ENCODE measurements at regions not wholly inside any gene's neighbourhood (a gene's known extent, or its start where the extent isn't known, plus 50 kb on each side); places are given as distances from the start of the nearest gene placed in this dataset.
"Not testable (repeated sequence)": the region's sequence is repeated elsewhere in the genome, so short reads cannot be mapped to it uniquely, and the experiment has no call there.

- in situ Hi-C loops (cut with HindIII; ENCODE audit: low pct_unique_long_range_greater_than_20kb, low sequenced_read_pairs); DNase-seq (ENCODE audit: low read depth): not testable (repeated sequence)
Measured at GRCh38 chr2:87575138-87575537, 172.7 kb upstream of the PLGLB2 start.

DNA sequence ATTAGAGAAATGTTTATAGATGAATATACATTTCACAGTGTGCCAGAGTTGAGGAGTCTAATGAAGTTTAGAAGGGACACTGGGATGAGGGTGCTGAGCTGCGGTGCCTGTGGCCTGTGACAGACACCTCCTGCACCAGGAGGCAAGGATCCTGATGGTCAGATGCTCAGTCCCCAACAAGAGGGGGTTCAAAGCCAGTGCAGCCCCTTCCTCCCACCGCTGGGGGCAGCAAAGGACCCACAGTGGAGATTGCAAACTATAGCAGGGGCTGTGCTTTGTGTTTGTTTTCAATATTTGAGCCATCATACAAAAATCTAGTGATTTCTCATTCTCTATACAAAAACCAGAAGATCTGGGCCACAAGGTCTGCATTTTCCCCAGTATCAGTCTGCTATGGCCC lies 170.5 kb upstream of the PLGLB2 start:
- in situ Hi-C loops (cut with HindIII; ENCODE audit: low pct_unique_long_range_greater_than_20kb, low sequenced_read_pairs); DNase-seq (ENCODE audit: low read depth): not testable (repeated sequence)

DNA sequence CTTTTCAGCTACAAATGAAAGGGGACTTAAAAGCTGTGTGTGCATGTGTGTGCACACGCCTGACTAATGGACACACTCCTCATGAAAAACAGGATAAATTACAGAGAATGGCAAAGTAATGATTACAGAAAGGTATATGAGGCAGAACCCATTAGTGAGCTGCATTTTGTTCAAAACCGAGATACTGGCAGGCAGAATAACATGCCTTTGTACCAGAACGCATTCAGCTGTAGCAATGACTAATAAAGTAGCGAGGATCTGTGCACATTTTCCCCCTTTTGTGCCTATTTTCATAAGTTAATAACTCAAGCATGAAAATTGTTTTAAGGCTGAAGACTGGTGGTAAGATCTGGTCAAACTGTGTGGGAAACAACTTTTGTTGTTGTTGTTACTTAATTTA lies 165.7 kb upstream of the PLGLB2 start:
- in situ Hi-C loops (cut with HindIII; ENCODE audit: low pct_unique_long_range_greater_than_20kb, low sequenced_read_pairs); DNase-seq (ENCODE audit: low read depth): not testable (repeated sequence)

GRCh38 chr2:87582579-87582978 lies 165.3 kb upstream of the PLGLB2 start:
- in situ Hi-C loops (cut with HindIII; ENCODE audit: low pct_unique_long_range_greater_than_20kb, low sequenced_read_pairs), result not testable (repeated sequence)
- DNase-seq (ENCODE audit: low read depth), result peak; percentile 56

- DNase-seq (ENCODE audit: low read depth); in situ Hi-C loops (cut with HindIII; ENCODE audit: low pct_unique_long_range_greater_than_20kb, low sequenced_read_pairs): not testable (repeated sequence)
Measured at GRCh38 chr2:87583370-87583769, 164.5 kb upstream of the PLGLB2 start.

DNA sequence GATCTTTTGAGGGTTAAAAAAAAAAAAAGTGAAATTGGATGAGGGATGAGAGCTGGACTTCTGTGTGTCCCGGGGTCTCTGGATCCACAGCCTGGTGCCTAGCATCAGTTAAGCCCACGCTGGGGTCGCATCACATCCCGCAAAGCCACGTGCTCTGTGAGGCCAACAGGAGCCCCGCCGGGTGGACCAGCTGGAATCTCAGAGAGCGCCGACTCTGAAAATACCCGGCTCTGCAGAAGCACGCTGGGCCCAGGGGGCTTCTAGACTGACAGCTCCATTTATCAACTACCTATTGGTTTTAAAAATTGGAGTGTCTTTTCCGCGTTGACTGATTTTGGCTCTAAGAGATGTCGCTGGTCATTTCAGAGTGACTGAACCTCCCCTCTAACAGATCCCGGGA lies 164.1 kb upstream of the PLGLB2 start:
- in situ Hi-C loops (cut with HindIII; ENCODE audit: low pct_unique_long_range_greater_than_20kb, low sequenced_read_pairs), result not testable (repeated sequence)

DNA sequence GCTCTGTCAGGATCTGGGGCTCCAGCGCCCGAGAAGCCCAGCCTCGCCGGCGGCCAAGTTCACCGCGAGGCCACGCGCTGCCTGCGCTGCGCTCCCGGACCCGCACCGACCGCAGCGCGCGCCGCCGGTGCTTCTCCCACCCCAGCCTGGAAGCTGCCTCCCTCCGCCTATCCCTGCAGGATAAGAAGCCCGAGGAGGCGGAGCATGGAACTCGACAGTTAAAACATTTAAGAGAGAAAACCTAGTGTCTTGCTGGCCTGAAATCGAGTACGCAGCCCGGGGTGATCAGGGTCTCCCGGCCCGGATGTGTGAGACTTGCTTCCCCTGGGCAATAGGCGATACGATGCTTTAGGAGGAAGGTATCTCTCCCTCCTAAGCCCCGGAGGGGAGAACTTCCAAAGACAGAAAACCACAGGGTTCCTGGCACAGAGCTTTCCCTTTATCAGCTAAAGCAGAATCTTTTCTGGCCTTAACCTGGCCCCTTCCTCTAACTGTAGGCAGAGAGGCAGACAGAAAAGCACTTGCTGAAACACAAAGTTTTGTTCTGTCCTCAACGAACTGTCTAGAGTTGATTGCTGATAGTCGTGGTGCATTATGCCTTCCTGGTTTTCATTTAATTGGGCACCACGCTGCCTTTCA lies 163.5 kb upstream of the PLGLB2 start:
- in situ Hi-C loops (cut with HindIII; ENCODE audit: low pct_unique_long_range_greater_than_20kb, low sequenced_read_pairs), result not testable (repeated sequence)

More for the DNA sequence above, 164.1 kb upstream of the PLGLB2 start:
- not testable (repeated sequence) for DNase-seq (ENCODE audit: low read depth)

GRCh38 chr2:87587934-87588333 lies 160.0 kb upstream of the PLGLB2 start:
- in situ Hi-C loops (cut with HindIII; ENCODE audit: low pct_unique_long_range_greater_than_20kb, low sequenced_read_pairs); DNase-seq (ENCODE audit: low read depth): not testable (repeated sequence)

More for the DNA sequence above, 163.5 kb upstream of the PLGLB2 start:
- not testable (repeated sequence) for DNase-seq (ENCODE audit: low read depth)

- DNase-seq (ENCODE audit: low read depth); in situ Hi-C loops (cut with HindIII; ENCODE audit: low pct_unique_long_range_greater_than_20kb, low sequenced_read_pairs): not testable (repeated sequence)
Measured at GRCh38 chr2:87592974-87593373, 154.9 kb upstream of the PLGLB2 start.

GRCh38 chr2:87593784-87594610 lies 153.9 kb upstream of the PLGLB2 start:
- in situ Hi-C loops (cut with HindIII; ENCODE audit: low pct_unique_long_range_greater_than_20kb, low sequenced_read_pairs), result not testable (repeated sequence)
- peak; percentile 65 for DNase-seq (ENCODE audit: low read depth)

GRCh38 chr2:87594611-87594992 lies 153.3 kb upstream of the PLGLB2 start:
- in situ Hi-C loops (cut with HindIII; ENCODE audit: low pct_unique_long_range_greater_than_20kb, low sequenced_read_pairs); DNase-seq (ENCODE audit: low read depth): not testable (repeated sequence)

GRCh38 chr2:87595017-87595416 lies 152.9 kb upstream of the PLGLB2 start:
- DNase-seq (ENCODE audit: low read depth); in situ Hi-C loops (cut with HindIII; ENCODE audit: low pct_unique_long_range_greater_than_20kb, low sequenced_read_pairs): not testable (repeated sequence)

DNA sequence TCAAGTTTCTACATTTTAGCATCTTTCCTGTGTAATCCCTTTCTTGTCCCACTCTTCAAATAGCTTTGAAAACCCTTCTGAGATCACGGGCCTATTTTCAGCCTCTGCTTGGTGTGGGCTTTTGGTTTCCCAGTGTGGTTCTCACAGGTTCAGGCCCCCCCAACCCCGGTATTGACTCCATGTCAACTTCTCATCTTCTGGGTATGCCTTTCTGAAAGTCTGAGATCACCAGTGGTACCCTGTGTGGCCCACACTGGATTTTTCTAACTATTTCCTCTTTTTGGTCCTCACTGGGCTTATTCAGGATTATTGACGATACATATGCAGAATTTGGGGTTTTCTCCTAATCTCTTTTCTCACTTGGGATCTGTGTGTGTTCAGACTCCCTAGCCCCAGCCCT lies 146.9 kb upstream of the PLGLB2 start:
- in situ Hi-C loops (cut with HindIII; ENCODE audit: low pct_unique_long_range_greater_than_20kb, low sequenced_read_pairs); DNase-seq (ENCODE audit: low read depth): not testable (repeated sequence)

- in situ Hi-C loops (cut with HindIII; ENCODE audit: low pct_unique_long_range_greater_than_20kb, low sequenced_read_pairs), result not testable (repeated sequence)
Measured at GRCh38 chr2:87602118-87602517, 145.8 kb upstream of the PLGLB2 start.

GRCh38 chr2:87602728-87603127 lies 145.2 kb upstream of the PLGLB2 start:
- DNase-seq (ENCODE audit: low read depth); in situ Hi-C loops (cut with HindIII; ENCODE audit: low pct_unique_long_range_greater_than_20kb, low sequenced_read_pairs): not testable (repeated sequence)

More at GRCh38 chr2:87602118-87602517, 145.8 kb upstream of the PLGLB2 start:
- not testable (repeated sequence) for DNase-seq (ENCODE audit: low read depth)

GRCh38 chr2:87603418-87604278 lies 144.2 kb upstream of the PLGLB2 start:
- DNase-seq (ENCODE audit: low read depth); in situ Hi-C loops (cut with HindIII; ENCODE audit: low pct_unique_long_range_greater_than_20kb, low sequenced_read_pairs): not testable (repeated sequence)

- DNase-seq (ENCODE audit: low read depth); in situ Hi-C loops (cut with HindIII; ENCODE audit: low pct_unique_long_range_greater_than_20kb, low sequenced_read_pairs): not testable (repeated sequence)
Measured at GRCh38 chr2:87604279-87604818, 143.5 kb upstream of the PLGLB2 start.

- DNase-seq (ENCODE audit: low read depth); in situ Hi-C loops (cut with HindIII; ENCODE audit: low pct_unique_long_range_greater_than_20kb, low sequenced_read_pairs): not testable (repeated sequence)
Measured at GRCh38 chr2:87604980-87605379, 142.9 kb upstream of the PLGLB2 start.

Measured in Caki2 (cell line).